ACC112 (cell line): ENCODE measurements at regions not wholly inside any gene's neighbourhood (a gene's known extent, or its start where the extent isn't known, plus 50 kb on each side); places are given as distances from the start of the nearest gene placed in this dataset.
"Not testable (repeated sequence)": the region's sequence is repeated elsewhere in the genome, so short reads cannot be mapped to it uniquely, and the experiment has no call there.

Experiments used
- H2AFZ ChIP-seq: fragments of 200-600 bp; sonication (generic); one replicate; pipeline ENCODE4 v1.6.0; 2017; ENCODE audit warnings: antibody characterized with exemption, low read length; ENCODE audit not compliant: unreplicated experiment
- H3K27ac ChIP-seq: fragments of 200-600 bp; sonication (generic); 2 replicates; pipeline ENCODE4 v1.5.1; 2014; ENCODE audit warnings: low read depth, mild to moderate bottlenecking, antibody characterized with exemption, low read length, moderate library complexity
- H3K27me3 ChIP-seq: fragments of 200-600 bp; sonication (generic); 2 replicates; pipeline ENCODE4 v1.6.1; 2014; ENCODE audit warnings: mild to moderate bottlenecking, antibody characterized with exemption, low read length, moderate library complexity, mixed read lengths; ENCODE audit not compliant: insufficient read depth
- H3K36me3 ChIP-seq: fragments of 200-600 bp; sonication (generic); 2 replicates; pipeline ENCODE4 v1.6.1; 2016; ENCODE audit warnings: mild to moderate bottlenecking, antibody characterized with exemption, low read length, moderate library complexity, mixed read lengths; ENCODE audit not compliant: insufficient read depth
- H3K4me1 ChIP-seq: fragments of 200-600 bp; sonication (generic); one replicate; pipeline ENCODE4 v1.6.1; 2016; ENCODE audit warnings: low read length, mixed read lengths; ENCODE audit not compliant: insufficient read depth, unreplicated experiment, control insufficient read depth
- H3K4me3 ChIP-seq: fragments of 200-600 bp; sonication (generic); 2 replicates; pipeline ENCODE4 v1.5.1; 2014; ENCODE audit warnings: mild to moderate bottlenecking, low read depth, low read length
- H3K79me2 ChIP-seq: fragments of 200-600 bp; sonication (generic); one replicate; pipeline ENCODE4 v1.6.0; 2016; ENCODE audit warnings: low read length; ENCODE audit not compliant: control insufficient read depth, unreplicated experiment, insufficient read depth

DNA sequence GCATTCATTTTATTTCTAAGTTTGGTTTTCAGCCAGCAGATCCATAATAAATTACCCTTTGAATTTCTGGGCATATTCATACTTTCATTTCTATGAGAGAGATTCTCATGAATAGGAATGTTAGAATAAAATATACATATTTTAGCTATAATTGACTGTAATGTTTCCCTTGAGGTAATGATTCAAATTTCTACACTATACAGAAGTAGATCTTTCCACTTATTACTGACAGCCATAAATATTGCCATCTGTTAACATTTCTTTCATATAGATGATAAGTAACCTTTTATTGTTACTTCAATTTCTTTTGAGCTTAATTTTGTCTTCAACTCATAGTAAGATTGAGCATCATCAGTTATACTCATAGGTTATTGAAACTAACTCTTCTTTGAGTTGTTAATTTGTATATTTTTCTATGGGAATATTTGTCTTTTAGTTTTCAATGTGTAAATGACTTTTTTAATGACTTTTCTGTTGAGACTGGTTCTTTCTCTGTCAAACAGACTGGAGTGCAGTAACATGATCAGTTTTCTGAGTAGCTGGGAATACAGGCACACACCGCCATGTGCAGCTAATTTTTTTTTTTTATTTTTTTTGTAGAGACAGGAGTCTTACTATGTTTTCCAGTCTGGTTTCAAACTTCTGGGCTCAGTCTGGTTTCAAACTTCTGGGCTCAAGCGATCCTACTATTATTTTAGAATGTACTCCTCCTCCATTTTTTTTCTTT lies 991.6 kb downstream of the SLC6A15 start:
- H2AFZ ChIP-seq = no peak overlapping the region
- no peaks in the 10 kb centered on the region for H3K36me3 ChIP-seq
- H3K79me2 ChIP-seq = no peaks in the 10 kb centered on the region
- H3K27me3 ChIP-seq = no peaks in the 10 kb centered on the region
- H3K4me1 ChIP-seq = no peaks in the 10 kb centered on the region
- H3K4me3 ChIP-seq = no peak overlapping the region
- H3K27ac ChIP-seq = no peak overlapping the region

DNA sequence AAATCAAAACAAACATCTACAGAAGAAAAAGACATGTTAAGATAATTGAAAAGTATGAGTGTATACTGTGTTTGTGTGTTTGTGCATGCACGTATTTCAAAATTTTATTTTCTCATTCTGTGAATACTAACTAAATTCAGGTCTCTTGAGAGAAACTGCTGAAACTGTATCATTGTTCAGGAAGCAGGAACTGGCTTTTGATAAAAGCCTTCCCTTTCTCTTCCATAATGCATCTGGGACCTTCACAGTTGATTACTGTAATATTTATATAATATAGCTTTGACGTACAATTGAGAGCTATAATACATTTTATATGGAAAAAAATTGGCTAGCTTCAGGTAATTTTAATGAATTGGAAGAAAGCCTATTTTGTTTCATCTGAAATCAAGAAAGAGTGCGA lies 993.5 kb downstream of the SLC6A15 start:
- Histone ChIP-seq H3K4me1 (no peaks in the 10 kb centered on the region), H3K27me3 (no peaks in the 10 kb centered on the region), H2AFZ (peak overlapping the region; percentile 81), H3K4me3 (no peak overlapping the region; the same call in 1 of the 2 replicates), H3K79me2 (no peaks in the 10 kb centered on the region), H3K36me3 (no peaks in the 10 kb centered on the region), H3K27ac (no peak overlapping the region)

- H3K4me1 ChIP-seq = no peaks in the 10 kb centered on the region
- H3K27ac ChIP-seq = no peak overlapping the region
- H2AFZ ChIP-seq = no peak overlapping the region
- no peak overlapping the region for H3K4me3 ChIP-seq
- H3K36me3 ChIP-seq = no peaks in the 10 kb centered on the region
- no peaks in the 10 kb centered on the region for H3K27me3 ChIP-seq
- H3K79me2 ChIP-seq = no peaks in the 10 kb centered on the region
Measured at GRCh38 chr12:83904175-83904574, 1008.4 kb downstream of the SLC6A15 start.

DNA sequence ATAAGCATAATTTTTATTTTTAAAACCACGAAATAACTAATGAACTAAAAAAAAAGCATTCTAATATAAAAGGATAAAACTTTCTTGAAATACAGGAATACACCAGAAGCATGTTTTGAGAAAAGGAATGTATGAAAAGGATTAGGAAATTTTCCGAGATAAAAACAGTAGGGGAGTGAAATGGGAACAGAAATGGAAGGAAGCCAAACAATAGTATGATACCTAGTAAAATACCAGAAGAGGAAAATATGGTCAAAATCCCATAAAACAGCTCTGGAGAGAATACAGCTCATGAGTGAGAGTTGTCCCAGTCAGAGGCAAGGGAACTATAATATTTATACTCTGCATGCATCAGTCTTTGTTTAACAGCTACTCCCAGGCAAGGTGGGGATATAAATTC lies 1016.2 kb downstream of the SLC6A15 start:
- H3K36me3 ChIP-seq = no peaks in the 10 kb centered on the region
- H3K27me3 ChIP-seq = no peaks in the 10 kb centered on the region

GRCh38 chr12:83893101-83893500 lies 1019.5 kb downstream of the SLC6A15 start:
- Histone ChIP-seq H3K4me1 (no peaks in the 10 kb centered on the region), H3K36me3 (no peaks in the 10 kb centered on the region), H2AFZ (no peak overlapping the region), H3K79me2 (no peaks in the 10 kb centered on the region), H3K4me3 (no peak overlapping the region), H3K27ac (no peak overlapping the region), H3K27me3 (no peaks in the 10 kb centered on the region)

More for the DNA sequence above, 1016.2 kb downstream of the SLC6A15 start:
- no peak overlapping the region for H2AFZ ChIP-seq
- H3K27ac ChIP-seq = no peak overlapping the region
- H3K4me1 ChIP-seq = no peaks in the 10 kb centered on the region
- H3K79me2 ChIP-seq = no peaks in the 10 kb centered on the region
- no peak overlapping the region for H3K4me3 ChIP-seq

DNA sequence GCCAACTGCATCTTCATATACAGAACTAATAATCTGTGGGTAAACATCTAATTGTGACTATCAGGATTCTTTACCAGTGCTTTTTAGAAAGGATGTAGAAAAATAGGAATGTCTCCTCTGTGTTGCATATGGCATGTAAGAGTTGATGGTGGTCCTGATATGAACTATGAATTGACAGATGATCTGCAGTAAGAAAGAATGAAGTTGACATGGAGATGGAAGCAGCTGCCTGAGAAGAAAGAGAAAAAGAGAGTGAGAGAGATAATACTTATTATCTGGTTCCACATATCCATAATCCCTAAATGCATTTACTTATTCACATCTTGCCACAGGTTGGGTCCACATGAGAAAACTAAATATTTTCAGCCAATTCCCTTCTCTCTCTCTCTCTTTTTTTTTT lies 1022.9 kb downstream of the SLC6A15 start:
- H2AFZ ChIP-seq = no peak overlapping the region
- no peak overlapping the region for H3K27ac ChIP-seq
- H3K4me3 ChIP-seq = no peak overlapping the region
- H3K27me3 ChIP-seq = no peaks in the 10 kb centered on the region
- no peaks in the 10 kb centered on the region for H3K36me3 ChIP-seq
- H3K4me1 ChIP-seq = no peaks in the 10 kb centered on the region
- no peaks in the 10 kb centered on the region for H3K79me2 ChIP-seq

- Histone ChIP-seq H3K27ac (no peak overlapping the region), H3K79me2 (no peaks in the 10 kb centered on the region), H3K4me1 (no peaks in the 10 kb centered on the region), H3K4me3 (no peak overlapping the region), H2AFZ (no peak overlapping the region), H3K36me3 (no peaks in the 10 kb centered on the region), H3K27me3 (no peaks in the 10 kb centered on the region)
Measured at GRCh38 chr12:83886479-83886878, 1026.1 kb downstream of the SLC6A15 start.

- not testable (repeated sequence) for H2AFZ ChIP-seq, H3K27ac ChIP-seq, H3K4me1 ChIP-seq, H3K27me3 ChIP-seq, H3K4me3 ChIP-seq, H3K36me3 ChIP-seq, H3K79me2 ChIP-seq
Measured at GRCh38 chr12:83870921-83871599, 1041.5 kb downstream of the SLC6A15 start.

DNA sequence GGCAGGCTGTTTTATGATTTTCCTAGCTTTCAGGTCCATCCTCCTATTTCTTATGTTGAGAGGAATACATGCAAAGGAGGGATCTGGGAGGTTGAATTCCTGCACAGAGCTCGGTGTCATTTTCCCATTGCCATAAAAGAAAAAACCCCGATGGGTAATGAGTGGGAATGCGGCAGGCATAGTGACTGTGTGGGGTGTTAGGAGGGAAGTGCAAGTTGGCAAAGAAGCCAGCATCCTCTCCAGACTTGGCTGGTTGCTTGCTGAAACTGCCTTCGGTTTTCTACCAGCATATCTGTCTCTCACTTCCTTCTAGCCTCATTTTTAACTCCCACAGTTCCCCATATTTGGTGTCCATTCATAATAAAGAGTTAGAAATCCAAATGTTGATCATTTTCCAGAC lies 1046.1 kb downstream of the SLC6A15 start:
- no peaks in the 10 kb centered on the region for H3K36me3 ChIP-seq
- H3K4me3 ChIP-seq = no peak overlapping the region
- peak overlapping the region; percentile 25 for H2AFZ ChIP-seq
- no peaks in the 10 kb centered on the region for H3K27me3 ChIP-seq
- H3K79me2 ChIP-seq = no peaks in the 10 kb centered on the region
- H3K4me1 ChIP-seq = no peaks in the 10 kb centered on the region
- no peak overlapping the region for H3K27ac ChIP-seq

GRCh38 chr12:83865431-83865830 lies 1047.2 kb downstream of the SLC6A15 start:
- no peak overlapping the region for H2AFZ ChIP-seq
- H3K27ac ChIP-seq = no peak overlapping the region
- H3K4me3 ChIP-seq = no peak overlapping the region
- no peaks in the 10 kb centered on the region for H3K79me2 ChIP-seq
- H3K36me3 ChIP-seq = no peaks in the 10 kb centered on the region
- H3K27me3 ChIP-seq = no peaks in the 10 kb centered on the region
- H3K4me1 ChIP-seq = no peaks in the 10 kb centered on the region

DNA sequence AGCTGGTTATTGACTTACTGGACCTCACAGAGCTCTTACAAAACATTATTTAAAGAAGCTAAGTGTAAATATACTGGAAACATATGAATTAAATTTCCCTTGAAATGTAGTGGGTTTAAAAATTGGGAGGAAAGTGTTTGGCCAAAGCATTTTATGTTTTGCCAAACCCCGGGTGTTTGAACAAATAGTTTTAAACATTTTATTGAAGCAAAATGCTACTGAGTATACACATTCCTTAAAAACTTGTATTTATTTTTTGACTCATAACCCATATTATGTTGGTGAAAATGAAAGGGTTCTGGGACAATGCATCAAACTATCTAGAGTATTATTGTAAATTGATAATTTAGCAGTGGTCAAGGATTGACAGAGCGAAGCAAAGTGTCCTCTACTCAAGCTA lies 1048.5 kb downstream of the SLC6A15 start:
- no peak overlapping the region for H3K4me3 ChIP-seq
- H3K36me3 ChIP-seq = no peaks in the 10 kb centered on the region
- H2AFZ ChIP-seq = no peak overlapping the region
- no peaks in the 10 kb centered on the region for H3K4me1 ChIP-seq
- H3K27ac ChIP-seq = no peak overlapping the region
- no peaks in the 10 kb centered on the region for H3K27me3 ChIP-seq
- no peaks in the 10 kb centered on the region for H3K79me2 ChIP-seq
